Muscle layer of colon (tissue), 2 donors: ENCODE measurements at regions not wholly inside any gene's neighbourhood (a gene's known extent, or its start where the extent isn't known, plus 50 kb on each side); places are given as distances from the start of the nearest gene placed in this dataset.

Experiments
- H3K27ac ChIP-seq: one replicate; pipeline ENCODE4 v1.7.0; 2013; ENCODE audit warnings: low read depth, mild to moderate bottlenecking, low read length, moderate library complexity
- H3K27me3 ChIP-seq, 2 donors: one replicate each; pipeline ENCODE4 v1.7.0; 2013; ENCODE audit warnings: low read length in 2 of 2, mild to moderate bottlenecking in 2 of 2; ENCODE audit not compliant: insufficient read depth in 2 of 2, control insufficient read depth in 1 of 2
- H3K36me3 ChIP-seq: one replicate; pipeline ENCODE4 v1.7.0; 2013; ENCODE audit warnings: mild to moderate bottlenecking, low read length; ENCODE audit not compliant: insufficient read depth
- H3K4me1 ChIP-seq: one replicate; pipeline ENCODE4 v1.7.0; 2013; ENCODE audit warnings: mild to moderate bottlenecking, low read length; ENCODE audit not compliant: insufficient read depth
- H3K4me3 ChIP-seq, 2 donors: one replicate each; pipeline ENCODE4 v1.7.0; 2013; ENCODE audit warnings: low read length in 2 of 2, low read depth in 1 of 2, mild to moderate bottlenecking in 1 of 2, moderate library complexity in 1 of 2
- H3K9ac ChIP-seq: one replicate; pipeline ENCODE4 v1.7.0; 2013; ENCODE audit warnings: low read length
- H3K9me3 ChIP-seq: one replicate; pipeline ENCODE4 v1.7.0; 2013; ENCODE audit warnings: mild to moderate bottlenecking, low read length
- donor health status: abdominal sarcoma.
- donor health status: Adenocarcinoma of cecum.

DNA sequence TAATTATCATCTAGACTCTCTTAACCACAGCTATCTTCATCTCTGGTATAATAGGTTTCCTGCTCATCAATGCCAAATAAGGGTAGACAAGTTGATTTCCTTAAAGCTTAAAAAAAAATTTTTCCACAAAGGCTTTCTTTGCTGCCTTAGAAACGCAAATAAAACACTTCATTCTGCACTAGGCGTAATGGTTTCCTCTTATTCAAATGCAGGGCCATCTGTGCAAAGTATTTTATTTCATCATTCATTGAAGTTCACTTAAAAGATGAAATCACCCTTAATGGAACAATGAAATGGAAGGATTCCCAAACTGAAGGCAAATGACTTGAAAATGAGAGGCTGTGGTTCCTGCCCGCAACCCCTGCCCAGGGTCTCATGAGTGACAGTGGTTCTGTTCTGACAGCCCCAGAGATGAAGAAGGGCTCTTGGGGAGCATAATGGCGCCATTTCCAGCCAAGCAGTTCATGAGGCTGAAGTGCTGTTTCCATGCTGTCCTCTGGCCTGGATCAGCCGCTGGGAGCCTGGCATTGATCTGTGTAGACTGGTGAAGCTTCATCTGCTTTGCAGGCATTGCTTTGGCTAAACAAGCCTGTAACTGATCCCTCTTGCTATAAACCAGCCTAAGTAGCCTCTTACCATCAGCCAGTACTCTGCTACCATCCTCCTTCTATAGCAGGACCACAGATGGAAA, 276.9 kb upstream of the WWC1 start:
- Histone ChIP-seq H3K27me3 (no peaks in the 10 kb centered on the region), H3K27ac (no peak overlapping the region), H3K4me3 (no peak overlapping the region), H3K4me1 (no peaks in the 10 kb centered on the region), H3K9me3 (no peaks in the 10 kb centered on the region), H3K9ac (no peak overlapping the region), H3K36me3 (no peaks in the 10 kb centered on the region)

DNA sequence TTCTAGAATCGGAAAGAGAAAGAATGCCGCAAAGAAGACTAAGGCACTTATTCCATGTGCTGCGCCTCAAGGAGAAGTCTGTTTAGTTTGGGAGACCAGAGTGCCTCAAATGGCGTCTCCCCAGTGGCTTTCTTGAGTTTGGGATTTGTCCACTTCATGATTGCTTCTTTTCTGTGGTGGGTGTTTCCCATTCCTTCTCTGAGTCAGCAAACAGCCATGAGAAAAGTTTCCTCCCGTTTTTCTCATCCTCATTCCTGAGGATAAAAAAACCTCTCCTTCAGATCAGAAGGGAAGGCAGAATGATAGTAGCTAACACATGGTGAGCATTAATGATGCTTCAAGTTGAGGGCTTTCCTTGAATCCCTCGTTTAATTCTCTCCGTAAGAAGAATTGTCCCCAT, 275.9 kb upstream of the WWC1 start:
- Histone ChIP-seq H3K9me3 (no peaks in the 10 kb centered on the region), H3K27ac (no peak overlapping the region), H3K27me3 (no peaks in the 10 kb centered on the region), H3K4me1 (no peaks in the 10 kb centered on the region), H3K4me3 (no peak overlapping the region), H3K36me3 (no peaks in the 10 kb centered on the region), H3K9ac (no peak overlapping the region)

DNA sequence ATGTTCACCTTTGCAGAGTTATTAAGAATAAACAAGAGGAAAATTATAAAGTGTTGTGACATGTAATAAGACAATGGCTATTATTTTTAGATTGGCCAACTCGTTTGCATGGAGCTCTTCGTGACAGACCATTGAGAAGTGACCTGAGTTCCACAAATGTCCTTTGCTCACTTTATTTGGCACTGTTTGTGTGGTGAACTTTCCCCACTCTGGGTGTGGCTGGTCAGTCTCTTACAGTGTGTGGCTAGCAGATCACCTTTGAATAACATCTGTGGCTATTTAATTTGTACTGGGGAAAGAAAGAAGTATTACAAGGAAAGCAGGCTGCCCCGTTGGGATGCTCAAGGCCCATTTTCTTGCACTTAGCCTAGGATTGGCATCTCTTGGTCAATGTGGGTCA, 274.1 kb upstream of the WWC1 start:
- H3K27ac ChIP-seq: no peak overlapping the region
- H3K27me3 ChIP-seq: no peaks in the 10 kb centered on the region
- H3K36me3 ChIP-seq: no peaks in the 10 kb centered on the region

DNA sequence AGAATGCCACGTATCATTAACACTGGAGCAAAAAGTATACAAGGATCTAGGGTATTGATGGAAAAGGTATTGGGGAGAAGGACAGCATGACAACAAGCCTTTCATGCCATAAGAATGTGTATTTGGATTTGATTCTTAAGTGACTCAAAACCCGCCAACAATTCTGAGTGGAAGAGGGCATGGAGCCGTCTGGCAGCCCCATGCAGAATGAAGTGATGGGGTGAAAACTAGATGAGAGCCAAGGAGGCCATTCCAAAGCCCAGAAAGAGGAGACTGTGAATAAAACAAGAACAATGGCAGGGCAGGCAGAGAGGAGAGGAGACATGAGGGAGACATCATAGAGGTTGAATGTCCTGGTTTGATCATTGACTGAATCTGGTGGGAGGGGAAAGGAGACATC, 272.3 kb upstream of the WWC1 start:
- Histone ChIP-seq H3K9me3 (no peaks in the 10 kb centered on the region), H3K36me3 (no peaks in the 10 kb centered on the region), H3K9ac (no peak overlapping the region), H3K4me1 (peaks cover 20% of the 10 kb centered on the region), H3K27me3 (no peaks in the 10 kb centered on the region), H3K27ac (no peak overlapping the region), H3K4me3 (no peak overlapping the region)

More for the DNA sequence above, 274.1 kb upstream of the WWC1 start:
- Histone ChIP-seq H3K4me3 (no peak overlapping the region), H3K9ac (no peak overlapping the region), H3K4me1 (peaks cover 6% of the 10 kb centered on the region), H3K9me3 (no peaks in the 10 kb centered on the region)

DNA sequence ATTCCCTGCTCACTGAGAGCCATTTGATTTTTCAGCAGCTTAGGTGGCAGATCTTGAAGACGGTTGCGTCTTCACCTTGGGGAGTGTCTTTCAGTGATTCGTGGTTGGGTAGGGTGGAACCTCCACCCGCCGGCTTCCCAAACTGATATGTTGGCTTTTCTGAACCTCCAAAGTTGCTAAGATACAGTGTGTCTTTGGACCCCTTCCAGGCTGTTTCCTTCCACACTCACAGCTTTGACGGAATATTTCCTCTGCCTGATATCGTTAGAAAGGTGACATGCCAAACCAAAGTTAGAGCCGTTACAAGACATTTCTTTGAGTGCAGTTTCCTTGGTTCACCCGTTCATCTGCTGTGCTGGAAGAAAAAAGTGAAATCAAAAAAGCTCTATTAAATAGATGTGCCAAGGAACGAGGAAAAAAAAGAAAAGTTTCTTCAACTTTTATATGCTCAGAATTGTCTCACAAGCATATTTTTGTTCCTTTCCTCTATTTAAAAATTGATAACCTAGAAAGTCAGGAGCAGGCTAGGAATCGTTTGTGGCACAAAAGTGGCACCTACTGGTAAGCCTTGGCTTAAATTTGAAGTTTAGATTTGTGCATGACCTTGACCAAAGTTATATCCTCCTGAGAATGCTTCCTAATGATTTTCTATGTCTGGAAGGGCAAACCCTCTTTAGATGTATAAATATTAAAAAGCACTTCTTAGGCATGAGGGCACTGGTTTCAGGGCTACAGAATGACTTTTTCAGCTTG, 270.7 kb upstream of the WWC1 start:
- H3K4me1 ChIP-seq: peaks cover 20% of the 10 kb centered on the region
- no peaks in the 10 kb centered on the region for H3K9me3 ChIP-seq
- no peaks in the 10 kb centered on the region for H3K27me3 ChIP-seq
- no peak overlapping the region for H3K27ac ChIP-seq
- H3K4me3 ChIP-seq: no peak overlapping the region
- no peaks in the 10 kb centered on the region for H3K36me3 ChIP-seq
- H3K9ac ChIP-seq: no peak overlapping the region

DNA sequence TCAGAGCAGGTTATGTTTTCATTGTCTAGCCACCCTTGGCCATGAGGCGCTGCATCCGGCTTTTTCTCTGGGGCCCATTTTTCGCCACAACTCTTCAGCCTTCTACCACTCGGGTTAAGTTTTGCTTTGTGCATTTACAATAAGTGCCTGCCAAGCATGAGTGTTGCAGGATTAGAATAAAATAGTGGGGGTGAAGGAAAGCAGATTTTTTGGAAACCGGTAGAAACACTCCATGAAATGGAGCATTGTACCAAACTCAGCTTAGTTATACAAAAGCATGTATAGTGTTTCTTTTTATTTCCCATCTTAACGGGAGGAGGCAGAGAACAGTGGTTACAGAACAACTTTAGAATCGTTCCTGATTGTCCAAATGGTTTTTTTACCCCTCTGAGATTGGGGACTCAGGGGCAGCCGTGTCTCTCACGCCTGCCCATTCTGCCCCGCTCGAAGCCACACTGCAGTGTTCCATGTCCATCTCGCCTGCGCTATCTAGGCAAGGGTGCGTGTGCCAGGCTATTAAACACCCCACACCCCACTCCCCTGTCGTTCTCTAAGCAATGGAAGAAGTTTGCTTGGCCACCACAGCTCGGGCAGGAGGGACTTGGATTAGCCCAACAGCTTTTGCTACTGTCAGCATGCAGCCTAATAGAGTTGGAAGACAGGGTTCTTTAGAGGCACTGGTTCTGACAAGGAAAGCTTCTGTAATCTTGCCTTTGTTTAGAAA, 268.8 kb upstream of the WWC1 start:
- no peaks in the 10 kb centered on the region for H3K27me3 ChIP-seq
- H3K9ac ChIP-seq: no peak overlapping the region
- H3K4me3 ChIP-seq: peak overlapping the region in 1 of 2 donors; percentile 15
- no peaks in the 10 kb centered on the region for H3K9me3 ChIP-seq
- peak overlapping the region; percentile 62 for H3K27ac ChIP-seq
- peaks cover 20% of the 10 kb centered on the region for H3K4me1 ChIP-seq
- no peaks in the 10 kb centered on the region for H3K36me3 ChIP-seq

DNA sequence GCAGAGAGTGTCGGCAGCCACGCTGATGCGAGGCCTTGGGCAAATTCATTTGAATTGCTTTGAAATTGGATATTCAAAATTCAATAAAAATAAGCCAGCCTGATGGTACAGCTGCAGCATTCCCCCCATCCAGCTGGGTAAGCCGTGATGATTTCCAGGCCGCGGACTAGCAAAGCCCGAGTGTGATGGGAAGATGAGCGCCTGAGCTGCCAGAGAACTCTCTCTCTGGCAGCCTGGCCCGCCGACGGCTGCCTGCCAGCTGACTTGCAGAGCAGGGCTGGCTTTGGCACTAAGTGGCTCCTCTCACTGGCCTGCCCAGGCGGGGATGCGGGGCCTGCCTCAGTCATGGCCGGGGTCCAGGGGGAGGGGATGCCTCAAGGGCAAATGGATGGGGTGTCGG, 268.3 kb upstream of the WWC1 start:
- Histone ChIP-seq H3K9me3 (no peaks in the 10 kb centered on the region), H3K27ac (peak overlapping the region; percentile 62), H3K4me3 (peak overlapping the region in 1 of 2 donors; percentile 15), H3K9ac (no peak overlapping the region), H3K27me3 (no peaks in the 10 kb centered on the region), H3K4me1 (peaks cover 20% of the 10 kb centered on the region), H3K36me3 (no peaks in the 10 kb centered on the region)

DNA sequence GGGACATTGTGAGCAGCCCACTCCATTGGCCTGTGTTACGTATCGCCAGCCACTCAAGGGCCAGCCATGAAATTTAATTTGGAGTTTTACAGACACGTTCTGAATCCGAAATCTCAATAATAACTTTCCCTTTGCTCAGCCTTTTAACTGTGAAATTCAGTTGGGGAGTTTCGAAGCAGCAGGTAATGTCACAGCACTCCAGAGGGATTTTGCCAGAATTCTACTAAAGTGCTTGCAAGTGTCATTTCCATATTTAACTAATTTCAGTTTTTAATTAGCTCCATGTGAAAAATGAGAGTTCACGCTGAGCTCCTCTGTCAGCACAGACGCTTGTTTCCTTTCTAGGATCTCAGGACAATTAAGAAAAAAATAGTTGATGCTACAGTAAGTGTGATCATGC, 267.1 kb upstream of the WWC1 start:
- Histone ChIP-seq H3K27ac (peak overlapping the region; percentile 0), H3K9me3 (no peaks in the 10 kb centered on the region), H3K36me3 (no peaks in the 10 kb centered on the region), H3K9ac (no peak overlapping the region), H3K4me3 (no peak overlapping the region), H3K4me1 (peaks cover 20% of the 10 kb centered on the region), H3K27me3 (no peaks in the 10 kb centered on the region)

DNA sequence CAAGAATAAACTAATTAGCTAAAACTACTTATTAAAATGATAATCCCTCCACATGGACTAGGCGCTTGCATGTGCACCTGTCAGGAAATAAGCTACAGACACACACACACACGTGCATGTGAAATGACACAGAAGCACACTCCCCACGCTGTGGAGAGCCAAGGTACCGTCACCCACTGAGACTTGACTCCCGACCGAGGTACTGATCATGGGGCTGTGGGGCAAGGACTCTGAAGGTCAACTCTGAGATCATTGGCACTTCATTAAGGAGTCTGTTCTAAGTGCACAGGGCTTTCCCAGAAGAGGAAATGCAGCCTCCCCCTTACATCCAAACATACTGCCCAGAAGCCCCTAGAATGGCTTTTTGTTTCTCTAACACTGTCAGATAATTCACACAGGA, 264.4 kb upstream of the WWC1 start:
- peaks cover 17% of the 10 kb centered on the region for H3K4me1 ChIP-seq
- no peak overlapping the region for H3K27ac ChIP-seq
- H3K9me3 ChIP-seq: no peaks in the 10 kb centered on the region
- no peaks in the 10 kb centered on the region for H3K36me3 ChIP-seq
- H3K9ac ChIP-seq: no peak overlapping the region
- H3K27me3 ChIP-seq: no peaks in the 10 kb centered on the region
- H3K4me3 ChIP-seq: no peak overlapping the region

DNA sequence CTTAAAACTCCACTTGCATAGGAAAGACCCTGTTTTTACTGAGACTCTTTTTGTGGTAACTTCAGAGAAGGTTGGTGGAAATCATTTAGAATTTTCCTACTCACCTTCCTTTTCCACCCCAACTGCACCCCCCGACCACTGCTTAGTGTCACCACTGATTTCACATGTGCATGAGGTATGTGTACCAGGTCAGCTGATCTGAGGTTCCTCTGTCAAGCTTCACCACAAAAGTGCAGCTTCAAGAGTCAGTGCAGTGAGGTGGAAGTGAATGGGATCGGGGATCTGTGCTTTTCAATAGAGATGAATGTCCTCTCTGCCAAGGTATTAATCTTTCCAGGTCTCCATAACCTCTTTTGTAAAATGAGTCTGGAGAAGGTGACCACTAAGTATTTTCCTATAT, 260.5 kb upstream of the WWC1 start:
- Histone ChIP-seq H3K27ac (no peak overlapping the region), H3K4me1 (no peaks in the 10 kb centered on the region), H3K27me3 (no peaks in the 10 kb centered on the region), H3K9me3 (no peaks in the 10 kb centered on the region), H3K9ac (no peak overlapping the region), H3K36me3 (no peaks in the 10 kb centered on the region), H3K4me3 (no peak overlapping the region)

DNA sequence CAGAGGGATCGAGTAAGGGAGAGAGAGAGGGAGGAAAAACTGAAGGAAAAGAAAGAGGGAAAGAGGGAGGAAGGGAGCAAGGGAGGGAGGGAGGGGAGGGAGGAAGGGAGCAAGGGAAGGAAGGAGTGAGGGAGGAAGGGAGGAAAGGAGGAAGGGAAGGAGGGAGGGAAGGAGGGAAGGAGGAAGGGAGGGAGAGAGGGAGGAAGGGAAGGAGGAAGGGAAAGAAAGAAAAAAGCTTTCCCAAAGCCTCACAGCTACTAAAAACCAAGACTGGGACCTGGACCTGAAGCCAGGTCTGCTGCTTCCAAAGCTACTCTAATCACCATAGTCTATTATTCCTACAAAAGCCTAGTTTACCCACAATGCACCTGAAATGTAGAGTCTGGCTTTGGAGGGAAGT, 259.8 kb upstream of the WWC1 start:
- Histone ChIP-seq H3K27ac (no peak overlapping the region), H3K4me3 (no peak overlapping the region), H3K27me3 (no peaks in the 10 kb centered on the region), H3K4me1 (no peaks in the 10 kb centered on the region), H3K9me3 (no peaks in the 10 kb centered on the region), H3K9ac (no peak overlapping the region), H3K36me3 (no peaks in the 10 kb centered on the region)
